Neural cell (in vitro differentiated cells): ENCODE measurements at regions not wholly inside any gene's neighbourhood (a gene's known extent, or its start where the extent isn't known, plus 50 kb on each side); places are given as distances from the start of the nearest gene placed in this dataset.

Experiments used
- H2AFZ ChIP-seq: fragments of 200-600, 300-800 bp; sonication (generic), shearing (Covaris generic); 2 replicates; pipeline ENCODE4 v1.6.0; 2014; ENCODE audit warnings: low read depth, mild to moderate bottlenecking, antibody characterized with exemption, low read length, moderate library complexity
- H3F3A ChIP-seq: fragments of 200-600 bp; shearing (Covaris generic); 2 replicates; pipeline ENCODE4 v1.6.1; 2016; ENCODE audit warnings: mild to moderate bottlenecking, moderate library complexity, mixed read lengths, antibody characterized with exemption, low read length; ENCODE audit not compliant: insufficient read depth, poor library complexity, severe bottlenecking
- H3K27ac ChIP-seq: fragments of 200-600, 300-800 bp; sonication (generic), shearing (Covaris generic); 2 replicates; pipeline ENCODE4 v1.5.1; 2014; ENCODE audit warnings: mild to moderate bottlenecking, low read length, moderate library complexity
- H3K27me3 ChIP-seq: fragments of 300-800, 200-600 bp; sonication (generic), shearing (Covaris generic); 2 replicates; pipeline ENCODE4 v1.6.0; 2014; ENCODE audit warnings: mild to moderate bottlenecking, low read depth, low read length, moderate library complexity; ENCODE audit not compliant: insufficient read depth
- H3K36me3 ChIP-seq: fragments of 300-800, 200-600 bp; sonication (generic), shearing (Covaris generic); 2 replicates; pipeline ENCODE4 v1.5.1; 2014; ENCODE audit warnings: mild to moderate bottlenecking, antibody characterized with exemption, low read length, moderate library complexity; ENCODE audit not compliant: insufficient read depth
- H3K4me2 ChIP-seq: fragments of 300-800, 200-600 bp; sonication (generic), shearing (Covaris generic); 2 replicates; pipeline ENCODE4 v1.6.0; 2014; ENCODE audit warnings: mild to moderate bottlenecking, low read length
- H3K4me3 ChIP-seq: fragments of 300-800, 200-600 bp; sonication (generic), shearing (Covaris generic); 2 replicates; pipeline ENCODE4 v1.5.1; 2014; ENCODE audit warnings: mild to moderate bottlenecking, low read length, moderate library complexity
- H3K79me2 ChIP-seq: fragments of 200-600 bp; shearing (Covaris generic); replicated peaks from 2 replicates; pipeline ENCODE4 v1.6.0; 2014; ENCODE audit warnings: mild to moderate bottlenecking, low read length, moderate library complexity; ENCODE audit not compliant: insufficient read depth
- H3K9ac ChIP-seq: fragments of 300-800, 200-600 bp; sonication (generic), shearing (Covaris generic); 2 replicates; pipeline ENCODE4 v1.6.1; 2016; ENCODE audit warnings: mild to moderate bottlenecking, low read length, mixed read lengths
- H3K9me2 ChIP-seq: fragments of 200-600 bp; shearing (Covaris generic); 2 replicates; pipeline ENCODE4 v1.6.1; 2016; ENCODE audit warnings: mild to moderate bottlenecking, low read length, mixed read lengths; ENCODE audit not compliant: insufficient read depth
- H3K9me3 ChIP-seq: fragments of 200-600, 300-800 bp; sonication (generic), shearing (Covaris generic); 2 replicates; pipeline ENCODE4 v1.6.1; 2016; ENCODE audit warnings: mild to moderate bottlenecking, mixed run types, low read length, moderate library complexity, mixed read lengths
- H4K20me1 ChIP-seq: fragments of 200-600 bp; shearing (Covaris generic); 2 replicates; pipeline ENCODE4 v1.6.1; 2016; ENCODE audit warnings: mild to moderate bottlenecking, mixed run types; ENCODE audit not compliant: insufficient read depth
- CTCF ChIP-seq: fragments of 450-650 bp; IDR thresholded peaks from 2 replicates; pipeline ENCODE4 v1.5.1; 2014; ENCODE audit warnings: antibody characterized with exemption, mild to moderate bottlenecking, moderate library complexity; ENCODE audit not compliant: poor library complexity, severe bottlenecking
- EP300 ChIP-seq: fragments of 450-650 bp; conservative IDR thresholded peaks from 2 replicates; pipeline ENCODE4 v1.6.1; 2014; ENCODE audit warnings: antibody characterized with exemption, mild to moderate bottlenecking, moderate library complexity; ENCODE audit not compliant: poor library complexity, severe bottlenecking
- EZH2 ChIP-seq: fragments of 200-600, 300-800 bp; shearing (Covaris generic), sonication (generic); IDR thresholded peaks from 2 replicates; pipeline ENCODE4 v1.6.1; 2014; ENCODE audit warnings: antibody characterized with exemption, low read length, borderline replicate concordance, mild to moderate bottlenecking; ENCODE audit not compliant: insufficient read depth, poor library complexity, severe bottlenecking
- MXI1 ChIP-seq: fragments of 450-650 bp; conservative IDR thresholded peaks from 2 replicates; pipeline ENCODE4 v1.6.1; 2014; ENCODE audit warnings: antibody characterized with exemption, mild to moderate bottlenecking; ENCODE audit not compliant: poor library complexity, severe bottlenecking
- POLR2AphosphoS5 ChIP-seq: IDR thresholded peaks from 2 replicates; pipeline ENCODE4 v1.6.1; 2012
- RAD21 ChIP-seq: fragments of 450-650 bp; conservative IDR thresholded peaks from 2 replicates; pipeline ENCODE4 v1.6.1; 2014; ENCODE audit warnings: antibody characterized with exemption, mild to moderate bottlenecking, moderate library complexity
- SMC3 ChIP-seq: fragments of 450-650 bp; conservative IDR thresholded peaks from 2 replicates; pipeline ENCODE4 v1.6.1; 2014; ENCODE audit warnings: antibody characterized with exemption, mild to moderate bottlenecking, moderate library complexity; ENCODE audit not compliant: poor library complexity
- TAF1 ChIP-seq: IDR thresholded peaks from 2 replicates; pipeline ENCODE4 v1.6.1; 2012; ENCODE audit warnings: low read depth
- TF ChIP-seq, protein P1 (sequence below): IDR thresholded peaks from 2 replicates; pipeline ENCODE4 v1.6.1; 2012; ENCODE audit warnings: borderline replicate concordance

GRCh38 chr1:87584586-87584985 is 255.9 kb downstream of the LMO4 start (continued):
- TF ChIP-seq RAD21 = no peak
- TF ChIP-seq EP300 = no peak

DNA sequence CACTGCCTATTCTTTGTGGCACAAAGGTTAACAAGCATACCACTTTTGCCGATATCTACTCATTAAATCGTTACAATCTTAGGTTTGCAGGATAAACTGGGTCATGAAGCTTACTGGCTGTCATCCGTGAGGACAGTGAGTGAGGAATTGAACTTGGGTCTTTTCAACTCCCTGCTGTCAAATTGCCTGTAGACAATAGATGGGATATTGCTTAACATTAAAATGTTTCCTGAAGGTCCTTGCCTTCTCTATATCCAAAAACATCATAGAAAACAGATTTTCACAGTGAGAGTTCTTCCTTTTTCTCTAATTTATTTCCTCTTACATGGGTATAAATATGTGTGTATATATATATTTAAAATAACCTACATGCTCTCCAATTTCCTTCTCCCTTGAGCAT is 257.8 kb downstream of the LMO4 start:
- no peaks in the 10 kb centered on the region for H3K27me3 ChIP-seq
- TF ChIP-seq TAF1 (no peak), POLR2AphosphoS5 (no peak), MXI1 (no peak)
- no peaks in the 10 kb centered on the region for H3K79me2 ChIP-seq
- no peaks in the 10 kb centered on the region for H4K20me1 ChIP-seq
- H3K9ac ChIP-seq = no peak overlapping the region
- H3K9me2 ChIP-seq = no peaks in the 10 kb centered on the region
- H3K4me3 ChIP-seq = no peak overlapping the region
- H3K9me3 ChIP-seq = no peaks in the 10 kb centered on the region
- H2AFZ ChIP-seq = no peak overlapping the region
- H3K27ac ChIP-seq = no peak overlapping the region
- no peaks in the 10 kb centered on the region for H3K36me3 ChIP-seq
- H3F3A ChIP-seq = no peaks in the 10 kb centered on the region
- H3K4me2 ChIP-seq = no peak overlapping the region

DNA sequence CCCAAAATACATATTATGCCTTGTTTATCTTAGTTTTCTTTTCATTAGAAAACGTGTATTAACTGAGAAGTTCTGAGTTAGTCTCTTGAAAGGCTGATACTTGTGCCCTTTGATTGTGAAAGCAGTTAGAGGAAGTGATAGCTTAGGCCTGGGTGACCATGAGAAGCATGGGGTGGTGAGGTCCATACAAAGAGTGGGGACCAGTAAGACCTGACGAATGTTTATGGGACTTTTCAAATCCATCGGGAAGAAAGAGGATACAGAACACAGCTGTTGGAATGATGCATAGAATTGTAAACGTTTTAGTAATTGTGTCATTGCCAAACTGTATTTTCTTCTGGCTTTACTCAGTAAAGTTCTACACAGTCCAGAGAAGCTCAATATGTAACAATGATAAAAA is 259.8 kb downstream of the LMO4 start:
- Histone ChIP-seq H3K4me3 (no peak overlapping the region), H3K9me3 (no peaks in the 10 kb centered on the region), H3K27ac (no peak overlapping the region), H3K9ac (no peak overlapping the region), H2AFZ (no peak overlapping the region), H3K9me2 (no peaks in the 10 kb centered on the region), H3K4me2 (no peak overlapping the region), H3K36me3 (no peaks in the 10 kb centered on the region), H4K20me1 (no peaks in the 10 kb centered on the region), H3K79me2 (no peaks in the 10 kb centered on the region), H3K27me3 (no peaks in the 10 kb centered on the region), H3F3A (no peaks in the 10 kb centered on the region)
- TF ChIP-seq MXI1 (no peak), EZH2 (no peak), POLR2AphosphoS5 (no peak), EP300 (no peak), TAF1 (no peak), RAD21 (no peak), SMC3 (no peak), CTCF (no peak)
- TF ChIP-seq, protein P1, sequence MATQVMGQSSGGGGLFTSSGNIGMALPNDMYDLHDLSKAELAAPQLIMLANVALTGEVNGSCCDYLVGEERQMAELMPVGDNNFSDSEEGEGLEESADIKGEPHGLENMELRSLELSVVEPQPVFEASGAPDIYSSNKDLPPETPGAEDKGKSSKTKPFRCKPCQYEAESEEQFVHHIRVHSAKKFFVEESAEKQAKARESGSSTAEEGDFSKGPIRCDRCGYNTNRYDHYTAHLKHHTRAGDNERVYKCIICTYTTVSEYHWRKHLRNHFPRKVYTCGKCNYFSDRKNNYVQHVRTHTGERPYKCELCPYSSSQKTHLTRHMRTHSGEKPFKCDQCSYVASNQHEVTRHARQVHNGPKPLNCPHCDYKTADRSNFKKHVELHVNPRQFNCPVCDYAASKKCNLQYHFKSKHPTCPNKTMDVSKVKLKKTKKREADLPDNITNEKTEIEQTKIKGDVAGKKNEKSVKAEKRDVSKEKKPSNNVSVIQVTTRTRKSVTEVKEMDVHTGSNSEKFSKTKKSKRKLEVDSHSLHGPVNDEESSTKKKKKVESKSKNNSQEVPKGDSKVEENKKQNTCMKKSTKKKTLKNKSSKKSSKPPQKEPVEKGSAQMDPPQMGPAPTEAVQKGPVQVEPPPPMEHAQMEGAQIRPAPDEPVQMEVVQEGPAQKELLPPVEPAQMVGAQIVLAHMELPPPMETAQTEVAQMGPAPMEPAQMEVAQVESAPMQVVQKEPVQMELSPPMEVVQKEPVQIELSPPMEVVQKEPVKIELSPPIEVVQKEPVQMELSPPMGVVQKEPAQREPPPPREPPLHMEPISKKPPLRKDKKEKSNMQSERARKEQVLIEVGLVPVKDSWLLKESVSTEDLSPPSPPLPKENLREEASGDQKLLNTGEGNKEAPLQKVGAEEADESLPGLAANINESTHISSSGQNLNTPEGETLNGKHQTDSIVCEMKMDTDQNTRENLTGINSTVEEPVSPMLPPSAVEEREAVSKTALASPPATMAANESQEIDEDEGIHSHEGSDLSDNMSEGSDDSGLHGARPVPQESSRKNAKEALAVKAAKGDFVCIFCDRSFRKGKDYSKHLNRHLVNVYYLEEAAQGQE = no peak
